HS-27A (cell line): ENCODE measurements at regions not wholly inside any gene's neighbourhood (a gene's known extent, or its start where the extent isn't known, plus 50 kb on each side); places are given as distances from the start of the nearest gene placed in this dataset.

Experiments
- DNase-seq: peaks from one replicate; pipeline ENCODE4 v3.0.0-alpha.2; 2012; ENCODE audit warnings: low read depth, missing footprints

DNA sequence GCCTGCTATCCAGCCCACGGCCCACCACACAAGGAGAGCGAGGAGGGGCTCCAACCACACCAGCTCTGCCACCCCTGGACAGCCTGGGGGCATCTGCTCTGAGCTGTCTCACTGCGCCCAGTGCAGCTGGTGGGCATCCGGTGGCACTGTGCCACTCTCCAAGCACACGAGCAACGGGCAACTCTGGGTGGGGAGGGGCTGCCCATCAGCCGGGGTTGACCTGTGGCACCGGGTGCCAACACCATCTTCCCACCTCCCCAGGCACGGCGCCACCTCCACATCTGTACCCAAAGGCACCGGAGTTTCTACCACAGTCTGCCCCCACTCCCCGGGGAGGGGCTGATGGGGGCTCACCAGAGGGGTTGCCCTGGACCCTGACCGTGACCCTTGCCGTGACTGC is 241.8 kb downstream of the RBFOX3 start:
- no peak for DNase-seq

GRCh38 chr17:79368521-79368920 is 242.3 kb downstream of the RBFOX3 start:
- DNase-seq: no peak

DNA sequence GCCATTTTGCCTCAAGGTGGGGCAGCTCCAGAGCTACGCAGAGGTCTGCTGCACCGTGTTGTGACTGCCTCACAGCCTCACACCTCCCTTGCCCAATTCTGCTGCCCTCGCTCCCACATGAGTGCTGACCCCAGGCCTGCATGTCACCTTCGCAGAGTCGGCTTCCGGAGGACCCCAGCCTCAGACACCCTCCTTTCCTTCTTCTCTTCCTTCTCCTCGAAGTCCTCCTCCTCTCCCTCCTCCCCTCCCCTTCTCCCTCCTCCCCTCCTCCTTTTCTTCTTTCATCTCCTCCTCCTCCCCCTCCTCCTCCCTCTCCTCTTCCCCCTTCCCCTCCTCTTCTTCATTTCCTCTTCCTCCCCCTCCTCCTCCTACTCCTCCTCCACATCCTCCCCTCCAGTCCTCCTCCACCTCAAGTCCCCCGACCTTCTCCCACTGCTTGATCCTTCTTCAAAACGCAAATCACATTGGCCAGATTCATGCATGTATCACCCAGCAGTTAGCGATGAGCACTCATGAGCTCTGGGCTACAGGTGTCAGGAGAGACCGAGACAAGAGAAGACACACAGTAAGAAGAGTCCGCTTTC is 243.8 kb downstream of the RBFOX3 start:
- no peak for DNase-seq

DNA sequence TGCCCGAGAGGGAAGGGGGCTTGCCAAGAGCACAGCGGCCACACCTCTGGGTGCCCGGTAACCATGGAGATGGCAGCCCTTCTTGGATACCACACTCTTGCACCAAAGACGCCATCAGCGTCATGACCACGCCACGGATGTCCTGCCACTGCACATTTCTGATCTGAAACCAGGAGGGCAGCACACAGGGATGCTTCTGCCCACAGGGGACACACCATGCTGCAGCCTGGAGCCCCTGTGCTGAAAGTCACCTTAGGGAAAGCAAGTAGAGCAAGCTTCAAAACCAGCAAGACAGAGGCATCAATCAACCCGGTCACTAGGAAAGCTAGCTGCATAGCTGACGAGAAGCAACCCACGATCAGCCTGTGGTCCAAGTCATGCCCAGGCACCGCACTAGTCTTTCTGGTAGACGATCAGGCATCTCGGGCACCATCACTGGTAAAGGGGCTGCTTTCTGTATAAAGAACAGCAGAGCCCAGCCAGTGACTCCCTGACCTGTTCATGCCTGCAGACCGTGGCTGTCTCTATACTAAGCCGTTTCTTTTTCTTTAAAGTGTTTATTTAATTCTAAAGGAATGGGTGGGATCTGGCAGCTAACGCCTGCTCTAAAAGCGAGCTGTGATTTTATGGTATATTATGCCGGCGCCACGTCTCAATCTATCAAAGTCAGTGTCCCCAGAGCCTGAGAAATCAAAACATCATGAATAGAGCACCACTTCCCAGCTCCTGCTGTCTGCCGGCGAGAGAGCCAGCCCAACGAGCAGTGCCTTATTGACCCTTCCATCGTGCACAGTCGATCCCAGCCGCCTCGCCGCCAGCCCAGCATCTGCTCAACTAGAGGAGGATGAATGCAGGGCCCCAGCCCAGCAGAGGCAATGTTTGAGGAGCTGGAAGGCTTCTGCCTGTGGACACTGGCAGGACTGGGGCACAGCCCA is 244.7 kb downstream of the RBFOX3 start:
- no peak for DNase-seq

DNA sequence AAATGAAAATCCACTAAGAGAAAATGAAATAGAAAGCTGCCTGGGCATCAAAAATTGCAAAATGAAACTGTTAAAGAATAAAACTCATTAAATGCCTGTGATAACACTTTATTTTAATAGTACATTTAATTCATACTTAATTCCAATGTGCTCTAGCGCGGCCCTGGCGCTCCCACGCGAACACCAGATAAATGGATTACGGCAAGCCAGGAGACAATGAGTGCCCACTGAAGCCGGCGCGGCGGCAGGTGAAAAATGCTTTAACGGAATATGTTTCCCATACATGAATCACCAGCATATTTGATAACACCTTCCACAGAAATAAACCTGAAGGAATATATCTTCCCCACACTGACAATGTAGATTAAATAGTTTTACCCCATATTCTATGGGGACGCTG is 245.5 kb downstream of the RBFOX3 start:
- no peak for DNase-seq

DNA sequence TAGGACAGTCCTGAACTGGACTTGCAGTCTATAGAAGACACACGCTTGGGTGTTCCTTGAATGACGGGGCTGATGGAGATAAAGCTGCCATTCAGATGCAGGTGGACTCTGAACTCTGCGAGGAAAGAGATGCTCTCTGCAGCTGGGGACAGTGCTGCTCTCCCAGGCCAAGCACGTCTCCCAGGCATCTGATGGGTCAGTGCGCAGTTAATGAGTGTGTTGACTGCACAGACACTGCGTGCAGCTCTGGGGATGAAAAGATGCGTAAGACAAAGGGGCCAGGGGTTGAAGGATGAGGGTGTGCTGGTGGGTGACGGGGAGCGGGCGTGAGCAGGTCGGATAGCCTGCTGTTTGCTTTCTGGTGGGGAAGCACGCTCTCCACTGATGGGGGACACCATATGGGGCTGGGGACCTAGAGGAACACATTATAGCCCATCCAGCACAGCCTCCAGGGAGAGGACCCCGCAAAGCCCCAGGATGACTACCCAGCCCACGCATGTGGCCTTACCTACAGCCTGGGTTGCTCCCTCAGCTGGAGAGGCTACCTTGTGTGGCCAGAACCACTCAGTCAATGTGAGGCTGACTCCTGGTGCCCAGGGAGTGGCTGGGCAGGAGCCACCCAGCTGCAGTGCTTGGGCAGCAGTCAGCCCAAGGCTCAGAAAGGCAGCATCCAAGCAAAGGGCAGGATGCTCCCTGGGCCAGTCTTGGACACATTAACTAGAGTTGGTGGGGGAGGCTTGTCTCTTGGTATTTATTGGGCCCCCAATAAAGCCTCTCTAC is 246.3 kb downstream of the RBFOX3 start:
- no peak for DNase-seq

GRCh38 chr17:79363552-79364275 is 247.1 kb downstream of the RBFOX3 start:
- no peak for DNase-seq

- DNase-seq: no peak
These were observed 248.0 kb downstream of the RBFOX3 start for GRCh38 chr17:79362772-79363305.

DNA sequence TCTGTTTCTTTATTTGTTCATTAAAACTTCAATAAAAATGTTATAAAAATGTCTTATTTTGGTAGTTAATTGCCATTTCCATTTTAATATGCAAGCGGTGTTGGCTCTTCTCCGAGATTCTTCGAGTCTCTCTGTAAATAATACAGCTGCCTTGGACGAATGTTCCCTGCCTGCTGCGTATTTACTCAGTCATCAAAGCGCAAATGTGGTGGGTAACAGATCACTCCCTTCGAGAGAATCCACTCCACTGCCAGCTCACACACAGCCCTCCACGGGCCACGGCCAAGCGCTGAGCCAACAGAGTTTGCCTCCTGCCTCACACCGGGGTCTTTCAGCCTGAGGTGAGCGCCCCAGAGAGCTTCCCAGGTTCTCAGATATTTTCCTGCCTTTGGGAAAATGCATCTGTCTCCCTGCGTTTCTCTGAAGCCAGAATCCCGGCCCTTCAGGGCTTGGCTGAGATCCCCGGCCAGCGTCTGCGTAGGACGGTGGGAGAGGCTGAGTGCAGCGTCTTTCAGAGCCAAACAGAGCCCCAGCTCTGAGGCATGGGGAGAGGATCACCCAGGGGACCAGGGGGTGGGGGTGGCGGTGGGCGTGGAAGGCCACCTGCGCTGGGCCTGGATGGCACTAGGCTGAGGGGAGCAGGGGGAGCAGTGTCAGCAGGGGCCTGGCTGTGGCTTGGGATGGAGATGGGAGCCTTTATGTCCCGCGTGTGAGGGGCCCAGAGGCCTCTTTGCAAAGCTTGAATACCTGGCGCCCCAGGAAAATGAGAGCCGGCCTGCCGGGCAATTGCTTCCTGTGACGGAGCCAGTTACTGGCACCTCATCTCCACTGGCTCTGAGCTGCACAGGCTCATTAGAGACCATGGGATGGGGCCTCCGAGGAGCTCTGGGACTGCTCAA is 248.7 kb downstream of the RBFOX3 start:
- no peak for DNase-seq

DNA sequence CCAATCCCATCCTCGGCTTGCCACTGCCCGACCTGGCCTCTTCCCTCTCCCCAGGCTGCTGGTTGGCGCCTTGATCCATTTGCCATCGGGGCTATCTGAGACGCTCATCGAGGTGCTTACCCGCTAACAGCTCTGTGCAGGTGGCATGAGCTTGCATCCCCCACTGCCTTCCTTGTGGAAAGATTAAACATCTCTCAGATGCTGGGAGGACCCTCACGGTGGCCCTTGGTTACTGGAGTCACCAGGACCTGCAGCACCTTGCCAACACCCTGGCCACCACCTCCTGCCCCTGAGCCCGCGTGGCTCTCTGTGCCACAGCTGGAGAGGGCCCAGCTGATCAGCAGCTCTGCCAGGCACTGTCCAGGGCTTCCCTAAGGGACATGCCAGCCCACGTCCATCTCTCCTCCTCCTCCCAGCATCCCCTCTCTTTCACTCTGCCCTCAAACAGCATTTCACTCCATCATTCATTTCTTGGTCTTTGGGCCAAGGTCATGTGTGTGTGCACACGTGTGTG is 249.6 kb downstream of the RBFOX3 start:
- no peak for DNase-seq

DNA sequence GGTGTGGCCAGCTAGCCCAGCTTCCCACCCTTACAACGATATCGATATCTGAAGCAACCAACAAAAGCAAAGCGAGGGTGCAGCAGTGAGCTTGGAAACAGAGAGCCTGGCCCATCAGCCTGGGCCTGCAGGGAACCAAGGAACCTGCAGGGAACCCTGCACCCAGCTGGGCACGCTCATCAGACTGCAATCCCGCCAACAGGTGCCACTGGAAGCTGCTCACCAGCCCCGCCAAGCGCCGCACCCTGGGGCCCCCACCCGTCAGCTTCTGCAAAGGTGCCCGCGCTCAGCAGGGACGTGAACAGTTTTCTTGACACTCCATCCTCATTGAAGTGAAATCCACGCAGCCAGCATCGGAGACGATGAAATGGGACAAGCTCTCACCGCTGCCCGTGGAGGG is 250.7 kb downstream of the RBFOX3 start:
- DNase-seq: no peak

DNA sequence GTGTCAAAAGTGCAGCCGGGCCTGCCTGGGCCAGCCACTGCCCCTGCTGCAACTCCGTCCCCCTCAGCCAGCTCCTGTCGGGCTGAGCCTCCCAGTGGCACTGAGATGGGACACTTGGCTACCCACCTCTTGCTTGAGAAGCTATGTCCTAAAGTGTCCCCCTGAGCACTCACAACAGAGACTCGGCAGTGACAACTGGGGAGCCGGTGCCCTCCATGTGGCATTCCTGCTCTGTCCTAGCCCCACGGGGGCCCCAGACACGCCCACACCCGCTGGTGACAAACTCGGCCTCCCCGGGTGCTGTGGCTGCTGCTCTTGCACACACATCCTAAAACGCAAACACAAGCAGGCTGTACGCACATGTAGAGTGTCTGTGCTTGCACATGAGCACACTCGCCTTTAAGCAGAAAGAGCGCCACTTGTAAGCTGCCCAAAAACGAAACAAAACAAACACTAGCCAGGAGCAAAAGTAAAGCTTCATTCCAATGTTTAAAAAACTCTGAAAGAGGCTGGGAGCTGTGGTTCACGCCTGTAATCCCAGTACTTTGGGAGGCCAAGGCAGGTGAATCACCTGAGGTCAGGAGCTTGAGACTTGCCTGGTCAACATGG is 253.9 kb downstream of the RBFOX3 start:
- no peak for DNase-seq

- no peak for DNase-seq
These were observed 255.7 kb downstream of the RBFOX3 start for GRCh38 chr17:79355165-79355564.

DNA sequence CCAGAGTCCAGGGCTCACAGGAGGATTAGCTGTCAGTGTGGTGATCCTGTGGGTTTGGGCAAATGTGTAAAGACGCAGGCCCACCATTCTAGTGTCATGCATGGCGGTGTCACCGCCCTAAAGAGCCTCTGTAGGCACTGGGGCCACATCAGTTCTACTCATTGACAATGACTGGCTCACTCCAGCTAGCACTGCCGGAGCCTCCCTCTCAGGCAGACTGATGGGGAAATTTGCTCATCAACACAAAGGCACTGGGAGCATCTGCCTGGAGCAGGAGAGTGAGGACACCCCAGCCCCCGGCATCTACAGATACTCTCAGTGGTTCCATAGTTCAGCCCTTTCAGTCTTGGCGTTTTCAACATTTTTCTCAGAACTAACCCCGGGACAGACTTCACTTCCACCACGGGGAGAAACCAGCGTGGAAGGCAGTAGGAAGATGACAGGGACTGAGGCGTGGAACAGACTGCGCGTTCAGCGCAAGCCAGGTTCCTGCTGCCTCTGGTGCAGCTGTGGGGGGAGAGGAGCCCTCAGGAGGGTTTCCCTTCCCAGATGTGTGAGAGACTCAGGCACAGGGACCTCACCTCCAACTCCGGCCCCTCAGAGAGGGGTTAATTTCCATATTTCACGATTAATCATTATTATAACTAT is 256.6 kb downstream of the RBFOX3 start:
- DNase-seq: no peak

DNA sequence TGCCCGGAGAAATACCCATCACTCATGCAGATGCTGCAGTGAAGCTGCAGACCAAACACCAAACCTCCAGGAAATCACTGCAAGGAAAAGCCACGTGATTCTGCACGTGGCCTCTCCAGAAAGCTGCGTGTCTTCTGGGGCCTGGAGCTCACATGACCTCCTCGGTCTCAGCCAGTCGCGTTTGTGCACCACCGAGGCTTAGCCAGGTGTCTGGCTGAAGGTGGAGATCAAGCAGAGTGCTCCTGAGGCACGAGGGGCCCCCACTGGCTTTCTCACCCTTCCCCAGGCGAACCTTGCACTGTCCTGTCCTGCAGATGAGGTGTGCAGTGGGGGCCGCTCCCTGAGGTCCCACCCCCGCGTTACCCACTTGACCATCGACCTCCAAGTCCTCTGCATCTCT is 257.3 kb downstream of the RBFOX3 start:
- DNase-seq: no peak

- DNase-seq: no peak
These were observed 257.8 kb downstream of the RBFOX3 start for GRCh38 chr17:79353016-79353415.

- DNase-seq: no peak
These were observed 260.3 kb downstream of the RBFOX3 start for GRCh38 chr17:79350533-79350932.

DNA sequence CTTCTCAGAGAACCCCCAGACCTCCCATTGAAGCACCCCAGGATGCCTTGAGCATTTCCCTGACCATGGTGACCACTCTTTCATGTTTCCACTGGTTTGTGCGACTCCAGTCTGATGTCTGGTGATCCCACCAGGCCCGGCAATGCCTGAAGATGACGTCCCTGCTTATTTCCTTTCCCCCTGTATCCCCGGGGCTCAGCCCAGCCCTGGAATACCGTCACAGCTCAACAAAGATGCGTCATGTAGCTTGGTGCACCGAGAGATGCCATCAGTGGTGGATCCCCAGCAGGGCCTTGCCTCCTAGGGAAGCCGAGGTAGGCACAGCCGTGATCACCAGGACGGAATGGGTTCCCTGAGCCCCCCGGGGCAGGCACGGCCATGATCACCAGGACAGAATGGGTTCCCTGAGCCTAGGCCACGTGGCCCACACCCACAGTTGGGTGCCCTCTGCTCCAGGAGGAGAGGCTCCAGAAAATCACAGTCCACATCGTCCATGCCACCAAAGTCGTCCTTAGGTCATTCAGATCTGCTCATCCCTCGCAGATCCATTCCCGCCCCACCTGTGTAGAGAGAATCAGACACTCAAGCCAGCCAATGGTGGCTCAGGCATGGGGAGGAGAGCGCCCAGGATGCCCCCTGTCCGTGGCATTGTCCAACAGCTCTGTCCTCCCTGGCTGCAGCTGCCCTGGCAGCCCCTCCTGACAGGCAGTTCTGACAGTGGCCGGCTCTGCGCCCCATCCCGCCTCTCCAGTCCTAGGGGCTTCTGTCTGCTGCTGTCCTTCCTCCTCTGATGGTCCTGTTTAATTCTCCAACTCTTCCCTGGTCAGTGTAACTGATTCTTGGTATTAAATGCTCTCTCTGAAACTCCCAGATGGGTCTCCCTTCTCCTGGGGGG is 261.1 kb downstream of the RBFOX3 start:
- no peak for DNase-seq

DNA sequence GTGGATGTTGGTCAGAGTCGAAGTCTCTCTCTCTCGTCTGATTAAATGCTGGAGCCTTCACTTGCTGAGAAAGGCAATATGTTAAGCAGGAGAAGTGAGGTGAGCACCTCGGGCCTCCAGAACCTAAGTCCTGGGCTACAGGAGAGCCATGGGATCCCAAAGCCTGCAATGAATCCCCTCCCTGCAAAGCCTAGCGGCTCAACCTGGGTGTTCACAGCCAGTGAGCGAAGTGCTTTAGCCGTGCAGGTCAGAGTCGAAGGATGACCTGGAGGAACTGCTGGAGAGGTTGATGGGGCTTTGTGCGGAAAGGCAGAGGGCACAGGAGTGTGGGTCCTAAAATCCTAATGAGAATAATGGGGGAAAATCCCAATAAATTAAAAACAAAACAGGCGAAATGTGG is 267.8 kb downstream of the ENGASE start:
- no peak for DNase-seq
